WTC11 (cell line): ENCODE measurements at regions not wholly inside any gene's neighbourhood (a gene's known extent, or its start where the extent isn't known, plus 50 kb on each side); places are given as distances from the start of the nearest gene placed in this dataset.

Experiments
- ATAC-seq: fragments of 200-7000 bp; cut with Tn5 transposase; 2 replicates; pipeline ENCODE4 v1.10.0; 2021; ENCODE audit warnings: mild to moderate bottlenecking, moderate library complexity
- CTCF ChIA-PET: fragments of 300-600 bp; sonication (Branson Sonifier 250); formaldehyde crosslinking; loops from one replicate; lab custom pipeline; 2021; ENCODE audit warnings: antibody characterized with exemption; lab: Charles Lee
- POLR2A ChIA-PET: fragments of 350-600 bp; sonication (Branson Sonifier 250); formaldehyde crosslinking; loops from one replicate; lab custom pipeline; 2021; ENCODE audit warnings: antibody characterized with exemption; lab: Charles Lee
- DNase-seq: peaks from one replicate; pipeline ENCODE4 v3.0.0; 2021; ENCODE audit warnings: low spot score
- H3K27ac Mint-ChIP-seq: 2 replicates; pipeline ENCODE4 v1.8.0; 2021; ENCODE audit warnings: mixed read lengths
- H3K27me3 Mint-ChIP-seq: 2 replicates; pipeline ENCODE4 v1.8.0; 2021; ENCODE audit warnings: low read depth, mild to moderate bottlenecking, moderate library complexity, mixed read lengths
- H3K36me3 Mint-ChIP-seq: 2 replicates; pipeline ENCODE4 v1.8.0; 2021; ENCODE audit warnings: mixed read lengths
- H3K4me1 Mint-ChIP-seq: 2 replicates; pipeline ENCODE4 v1.8.0; 2022; ENCODE audit warnings: mixed read lengths
- H3K4me3 Mint-ChIP-seq: 2 replicates; pipeline ENCODE4 v1.8.0; 2021; ENCODE audit warnings: mild to moderate bottlenecking, moderate library complexity, mixed read lengths
- H3K9me3 Mint-ChIP-seq: 2 replicates; pipeline ENCODE4 v1.8.0; 2021; ENCODE audit warnings: mixed read lengths
- CBFB ChIP-seq: sonication (generic); formaldehyde crosslinking; IDR thresholded peaks from 2 replicates; pipeline ENCODE4 v1.8.1; 2022; ENCODE audit warnings: mild to moderate bottlenecking, low read depth, missing genetic modification reagents
- CREB1 ChIP-seq: sonication (generic); formaldehyde crosslinking; IDR thresholded peaks from 2 replicates; pipeline ENCODE4 v1.8.0; 2023; ENCODE audit warnings: mild to moderate bottlenecking, missing genetic modification reagents
- E2F5 ChIP-seq: sonication (generic); formaldehyde crosslinking; IDR thresholded peaks from 2 replicates; pipeline ENCODE4 v1.8.1; 2022; ENCODE audit warnings: mild to moderate bottlenecking, moderate library complexity, missing genetic modification reagents
- ELF4 ChIP-seq: sonication (generic); formaldehyde crosslinking; IDR thresholded peaks from 2 replicates; pipeline ENCODE4 v1.8.1; 2022; ENCODE audit warnings: low read depth, mild to moderate bottlenecking, moderate library complexity, missing genetic modification reagents
- GABPB1 ChIP-seq: sonication (generic); formaldehyde crosslinking; IDR thresholded peaks from 2 replicates; pipeline ENCODE4 v1.8.1; 2023; ENCODE audit warnings: mild to moderate bottlenecking, missing genetic modification reagents
- GRHL2 ChIP-seq: fragments of 250-450 bp; sonication (Bioruptor Pico); IDR thresholded peaks from 2 replicates; pipeline ENCODE4 v1.8.0; 2022; ENCODE audit warnings: mild to moderate bottlenecking, moderate library complexity; ENCODE audit not compliant: insufficient replicate concordance, severe bottlenecking
- KAT7 ChIP-seq: sonication (generic); formaldehyde crosslinking; IDR thresholded peaks from 2 replicates; pipeline ENCODE4 v1.8.1; 2023; ENCODE audit warnings: missing genetic modification reagents, mild to moderate bottlenecking, borderline replicate concordance
- NR3C1 ChIP-seq: sonication (generic); formaldehyde crosslinking; conservative IDR thresholded peaks from 2 replicates; pipeline ENCODE4 v1.8.1; 2023; ENCODE audit warnings: low read depth, mild to moderate bottlenecking, missing genetic modification reagents
- PRRX2 ChIP-seq: fragments of 250-450 bp; sonication (Bioruptor Pico); IDR thresholded peaks from 2 replicates; pipeline ENCODE4 v1.8.0; 2021; ENCODE audit warnings: mild to moderate bottlenecking
- SMAD4 ChIP-seq: sonication (generic); formaldehyde crosslinking; IDR thresholded peaks from 2 replicates; pipeline ENCODE4 v1.8.0; 2022; ENCODE audit warnings: mild to moderate bottlenecking, missing genetic modification reagents
- TP53 ChIP-seq: sonication (generic); formaldehyde crosslinking; IDR thresholded peaks from 2 replicates; pipeline ENCODE4 v1.8.1; 2023; ENCODE audit warnings: mild to moderate bottlenecking, missing genetic modification reagents
- ZBTB43 ChIP-seq: sonication (generic); formaldehyde crosslinking; IDR thresholded peaks from 2 replicates; pipeline ENCODE4 v1.8.1; 2023; ENCODE audit warnings: mild to moderate bottlenecking, missing genetic modification reagents
- ZNF121 ChIP-seq: sonication (generic); formaldehyde crosslinking; IDR thresholded peaks from 2 replicates; pipeline ENCODE4 v1.8.0; 2023; ENCODE audit warnings: missing genetic modification reagents
- ZNF232 ChIP-seq: sonication (generic); formaldehyde crosslinking; IDR thresholded peaks from 2 replicates; pipeline ENCODE4 v1.8.0; 2022; ENCODE audit warnings: mild to moderate bottlenecking, missing genetic modification reagents
- ZNF281 ChIP-seq: sonication (generic); formaldehyde crosslinking; IDR thresholded peaks from 2 replicates; pipeline ENCODE4 v1.8.0; 2023; ENCODE audit warnings: mild to moderate bottlenecking, missing genetic modification reagents
- ZNF317 ChIP-seq: sonication (generic); formaldehyde crosslinking; IDR thresholded peaks from 2 replicates; pipeline ENCODE4 v1.8.1; 2023; ENCODE audit warnings: low read depth, mild to moderate bottlenecking, moderate library complexity, missing genetic modification reagents, borderline replicate concordance
- ZNF416 ChIP-seq: fragments of 250-450 bp; sonication (Bioruptor Pico); IDR thresholded peaks from 2 replicates; pipeline ENCODE4 v1.9.0; 2021; ENCODE audit warnings: mild to moderate bottlenecking, inconsistent platforms
- ZNF425 ChIP-seq: fragments of 250-450 bp; sonication (Bioruptor Pico); conservative IDR thresholded peaks from 2 replicates; pipeline ENCODE4 v1.9.0; 2021; ENCODE audit warnings: mild to moderate bottlenecking
- TF ChIP-seq, protein P1 (sequence below): sonication (generic); formaldehyde crosslinking; IDR thresholded peaks from 2 replicates; pipeline ENCODE4 v1.8.1; 2022; ENCODE audit warnings: low read depth, missing genetic modification reagents, borderline replicate concordance
- TF ChIP-seq, protein P2 (sequence below): sonication (generic); formaldehyde crosslinking; IDR thresholded peaks from 2 replicates; pipeline ENCODE4 v1.8.0; 2022; ENCODE audit warnings: mild to moderate bottlenecking, missing genetic modification reagents

- no peak for TF ChIP-seq ZNF425
- TF ChIP-seq, protein P1, sequence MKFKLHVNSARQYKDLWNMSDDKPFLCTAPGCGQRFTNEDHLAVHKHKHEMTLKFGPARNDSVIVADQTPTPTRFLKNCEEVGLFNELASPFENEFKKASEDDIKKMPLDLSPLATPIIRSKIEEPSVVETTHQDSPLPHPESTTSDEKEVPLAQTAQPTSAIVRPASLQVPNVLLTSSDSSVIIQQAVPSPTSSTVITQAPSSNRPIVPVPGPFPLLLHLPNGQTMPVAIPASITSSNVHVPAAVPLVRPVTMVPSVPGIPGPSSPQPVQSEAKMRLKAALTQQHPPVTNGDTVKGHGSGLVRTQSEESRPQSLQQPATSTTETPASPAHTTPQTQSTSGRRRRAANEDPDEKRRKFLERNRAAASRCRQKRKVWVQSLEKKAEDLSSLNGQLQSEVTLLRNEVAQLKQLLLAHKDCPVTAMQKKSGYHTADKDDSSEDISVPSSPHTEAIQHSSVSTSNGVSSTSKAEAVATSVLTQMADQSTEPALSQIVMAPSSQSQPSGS (CRISPR knock-in tag), result no peak
Measured at GRCh38 chr4:17098996-17099395, 200.6 kb upstream of the LDB2 start (continued).

- H3K4me3 Mint-ChIP-seq, result no peak overlapping the region
- no peaks in the 10 kb centered on the region for H3K36me3 Mint-ChIP-seq
- no peaks in the 10 kb centered on the region for H3K9me3 Mint-ChIP-seq
Measured at GRCh38 chr4:17098401-17098800, 200.0 kb upstream of the LDB2 start.

GRCh38 chr4:17097362-17097761 is 198.9 kb upstream of the LDB2 start:
- no peaks in the 10 kb centered on the region for H3K36me3 Mint-ChIP-seq
- no peak for DNase-seq
- no peak for TF ChIP-seq ZNF416 (CRISPR knock-in tag)
- no peak for TF ChIP-seq ZBTB43 (CRISPR knock-in tag)
- TF ChIP-seq SMAD4, result no peak
- TF ChIP-seq NR3C1 (CRISPR knock-in tag), result no peak
- TF ChIP-seq ZNF281 (CRISPR knock-in tag), result no peak
- no peak for TF ChIP-seq ELF4 (CRISPR knock-in tag)
- TF ChIP-seq GRHL2 (CRISPR knock-in tag), result no peak
- no peak for TF ChIP-seq CBFB (CRISPR knock-in tag)
- TF ChIP-seq, all 79 proteins: peak for 0
- Mint-ChIP-seq H3K4me1 (peaks cover 39% of the 10 kb centered on the region), H3K27ac (no peak overlapping the region; the same call in 1 of the 2 replicates), H3K9me3 (no peaks in the 10 kb centered on the region), H3K27me3 (no peaks in the 10 kb centered on the region; the same call in 1 of the 2 replicates), H3K4me3 (no peak overlapping the region)
- CTCF ChIA-PET, result interaction anchor here (1.1 to 1.4 kb wide), 2 partner anchors 15 to 138 kb away, joined by 6 read pairs; no protein-coding TSS in a partner anchor
- POLR2A ChIA-PET, result no interaction called here
- peak; percentile 74 for ATAC-seq

More at GRCh38 chr4:17098401-17098800, 200.0 kb upstream of the LDB2 start:
- ATAC-seq, result no peak
- H3K27ac Mint-ChIP-seq, result no peak overlapping the region
- peaks cover 35% of the 10 kb centered on the region for H3K4me1 Mint-ChIP-seq
- H3K27me3 Mint-ChIP-seq, result no peaks in the 10 kb centered on the region; the same call in 1 of the 2 replicates
- ChIA-PET POLR2A (no interaction called here), CTCF (no interaction called here)
- DNase-seq, result no peak
- TF ChIP-seq ZNF232 (CRISPR knock-in tag) (no peak), CREB1 (no peak), ZNF121 (CRISPR knock-in tag) (no peak), KAT7 (CRISPR knock-in tag) (no peak), TP53 (CRISPR knock-in tag) (no peak), GABPB1 (CRISPR knock-in tag) (no peak), E2F5 (no peak), ZNF317 (no peak), SMAD4 (no peak), PRRX2 (no peak)
- TF ChIP-seq, protein P2, sequence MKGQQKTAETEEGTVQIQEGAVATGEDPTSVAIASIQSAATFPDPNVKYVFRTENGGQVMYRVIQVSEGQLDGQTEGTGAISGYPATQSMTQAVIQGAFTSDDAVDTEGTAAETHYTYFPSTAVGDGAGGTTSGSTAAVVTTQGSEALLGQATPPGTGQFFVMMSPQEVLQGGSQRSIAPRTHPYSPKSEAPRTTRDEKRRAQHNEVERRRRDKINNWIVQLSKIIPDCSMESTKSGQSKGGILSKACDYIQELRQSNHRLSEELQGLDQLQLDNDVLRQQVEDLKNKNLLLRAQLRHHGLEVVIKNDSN (CRISPR knock-in tag), result no peak
- TF ChIP-seq, protein P1 (CRISPR knock-in tag), result no peak
